Liver (tissue), 8 donors: ENCODE measurements at regions not wholly inside any gene's neighbourhood (a gene's known extent, or its start where the extent isn't known, plus 50 kb on each side); places are given as distances from the start of the nearest gene placed in this dataset.

Experiments used
- DNase-seq: peaks from one replicate; pipeline ENCODE4 v3.0.0-alpha.2; 2017; ENCODE audit warnings: low spot score
- H3K27ac ChIP-seq, 2 donors: one replicate each; pipeline ENCODE4 v1.7.0; 2013; ENCODE audit warnings: inconsistent platforms in 2 of 2, low read length in 2 of 2, control low read depth in 1 of 2, low read depth in 1 of 2, mild to moderate bottlenecking in 1 of 2
- H3K27me3 ChIP-seq, 4 donors: one replicate each; pipeline versions ENCODE4 v1.6.1 to v1.7.0; 2013; ENCODE audit warnings: low read length in 3 of 4, inconsistent platforms in 1 of 4, mild to moderate bottlenecking in 1 of 4, moderate library complexity in 1 of 4; ENCODE audit not compliant: control insufficient read depth in 4 of 4, insufficient read depth in 4 of 4
- H3K36me3 ChIP-seq, 4 donors: one replicate each; pipeline versions ENCODE4 v1.6.1 to v1.7.0; 2013; ENCODE audit warnings: low read length in 3 of 4, mild to moderate bottlenecking in 3 of 4, low read depth in 1 of 4, moderate library complexity in 1 of 4; ENCODE audit not compliant: control insufficient read depth in 4 of 4, insufficient read depth in 3 of 4
- H3K4me1 ChIP-seq, 4 donors: one replicate each; pipeline versions ENCODE4 v1.6.1 to v1.7.0; 2013; ENCODE audit warnings: low read length in 3 of 4, mild to moderate bottlenecking in 3 of 4, moderate library complexity in 1 of 4; ENCODE audit not compliant: control insufficient read depth in 4 of 4, insufficient read depth in 4 of 4
- H3K4me3 ChIP-seq, 3 donors: one replicate each; pipeline versions ENCODE4 v1.6.1 to v1.7.0; 2013; ENCODE audit warnings: low read length in 3 of 3, control low read depth in 1 of 3, low read depth in 1 of 3, mild to moderate bottlenecking in 1 of 3
- H3K9ac ChIP-seq, 2 donors: one replicate each; pipeline ENCODE4 v1.7.0; 2013; ENCODE audit warnings: low read length in 2 of 2, mild to moderate bottlenecking in 2 of 2, moderate library complexity in 2 of 2, control low read depth in 1 of 2, low read depth in 1 of 2
- H3K9me3 ChIP-seq, 4 donors: one replicate each; pipeline versions ENCODE4 v1.6.1 to v1.7.0; 2013; ENCODE audit warnings: low read length in 3 of 4; ENCODE audit not compliant: control insufficient read depth in 4 of 4
- ATF3 ChIP-seq: IDR thresholded peaks from 2 replicates; pipeline ENCODE4 v1.6.1; 2016; ENCODE audit warnings: antibody characterized with exemption
- CTCF ChIP-seq: fragments of 150-350 bp; IDR thresholded peaks from 2 replicates; pipeline ENCODE4 v1.5.1; 2017; ENCODE audit warnings: improper control_type of control experiment, low read depth, low read length; ENCODE audit not compliant: missing input control
- EGR1 ChIP-seq, 2 donors: IDR thresholded peaks; 2 replicates each; pipeline ENCODE4 v1.6.1; 2016 to 2018; ENCODE audit warnings: antibody characterized with exemption in 2 of 2, low read depth in 2 of 2
- FOXA1 ChIP-seq: IDR thresholded peaks from 2 replicates; pipeline ENCODE4 v1.6.1; 2016; ENCODE audit warnings: antibody characterized with exemption
- FOXA2 ChIP-seq: IDR thresholded peaks from 2 replicates; pipeline ENCODE4 v1.6.1; 2016; ENCODE audit warnings: antibody characterized with exemption
- GABPA ChIP-seq, 2 donors: IDR thresholded peaks in 1 of 2; conservative IDR thresholded peaks in 1 of 2; 2 replicates each; pipeline ENCODE4 v1.6.1; 2016; ENCODE audit warnings: antibody characterized with exemption in 2 of 2, mild to moderate bottlenecking in 1 of 2, moderate library complexity in 1 of 2
- HNF4A ChIP-seq, 2 donors: conservative IDR thresholded peaks; 2 replicates each; pipeline ENCODE4 v1.6.1; 2016; ENCODE audit warnings: antibody characterized with exemption in 2 of 2, mild to moderate bottlenecking in 2 of 2
- HNF4G ChIP-seq: IDR thresholded peaks from 2 replicates; pipeline ENCODE4 v1.6.1; 2016; ENCODE audit warnings: antibody characterized with exemption
- JUND ChIP-seq, 2 donors: IDR thresholded peaks; 2 replicates each; pipeline ENCODE4 v1.6.1; 2016; ENCODE audit warnings: antibody characterized with exemption in 2 of 2
- MAX ChIP-seq: IDR thresholded peaks from 2 replicates; pipeline ENCODE4 v1.6.1; 2016; ENCODE audit warnings: antibody characterized with exemption
- NR2F2 ChIP-seq: IDR thresholded peaks from 2 replicates; pipeline ENCODE4 v1.6.1; 2016; ENCODE audit warnings: antibody characterized with exemption
- RAD21 ChIP-seq, 2 donors: IDR thresholded peaks; 2 replicates each; pipeline ENCODE4 v1.6.1; 2016; ENCODE audit warnings: antibody characterized with exemption in 2 of 2, mild to moderate bottlenecking in 2 of 2
- REST ChIP-seq: IDR thresholded peaks from 2 replicates; pipeline ENCODE4 v1.6.1; 2016; ENCODE audit warnings: antibody characterized with exemption, mild to moderate bottlenecking
- TAF1 ChIP-seq: conservative IDR thresholded peaks from 2 replicates; pipeline ENCODE4 v1.6.1; 2016; ENCODE audit warnings: antibody characterized with exemption, mild to moderate bottlenecking
- YY1 ChIP-seq: IDR thresholded peaks from 2 replicates; pipeline ENCODE4 v1.6.1; 2016; ENCODE audit warnings: antibody characterized with exemption, mild to moderate bottlenecking
- ZBTB33 ChIP-seq: IDR thresholded peaks from 2 replicates; pipeline ENCODE4 v1.6.1; 2016; ENCODE audit warnings: antibody characterized with exemption
- WGBS: extraction: QIAGEN DNeasy Blood & Tissue Kit; methylation state at CpG from one replicate; pipeline ENCODE4 v1.1.7; 2013; 5-methylcytosine and 5-hydroxymethylcytosine counted together
- donor health status: healthy.
- donor health status: healthy.
- donor health status: healthy.
- donor health status: healthy.
- donor health status: healthy.

GRCh38 chr18:30081122-30081521 lies 961.4 kb downstream of the DSC3 start:
- no peaks in the 10 kb centered on the region for H3K4me1 ChIP-seq
- H3K36me3 ChIP-seq: no peaks in the 10 kb centered on the region
- no peak overlapping the region for H3K27ac ChIP-seq
- TF ChIP-seq YY1: no peak
- no peak for TF ChIP-seq RAD21 (IDR thresholded peaks at IDR 0.05)
- no peak for TF ChIP-seq HNF4G
- no peak for TF ChIP-seq CTCF
- TF ChIP-seq HNF4A (conservative IDR thresholded peaks at IDR 0.05): no peak
- no peak for TF ChIP-seq FOXA1
- TF ChIP-seq ATF3: no peak
- no peak for TF ChIP-seq REST
- TF ChIP-seq MAX: no peak
- no peak for TF ChIP-seq EGR1 (IDR thresholded peaks at IDR 0.05; ENCODE audit: low read depth in 2 of 2)
- TF ChIP-seq NR2F2: no peak
- no peak for TF ChIP-seq GABPA (IDR thresholded peaks at IDR 0.05 in 1 of 2, conservative IDR thresholded peaks at IDR 0.05 in 1 of 2)
- no peak for DNase-seq
- H3K27me3 ChIP-seq: no peaks in the 10 kb centered on the region
- H3K4me3 ChIP-seq: no peak overlapping the region
- H3K9me3 ChIP-seq: peaks cover 0 to 5% (median 1%) of the 10 kb centered on the region in 4 donors
- no peak overlapping the region for H3K9ac ChIP-seq

- Histone ChIP-seq H3K27ac (no peak overlapping the region), H3K9me3 (peaks cover 0 to 19% (median 4%) of the 10 kb centered on the region in 4 donors), H3K36me3 (no peaks in the 10 kb centered on the region), H3K9ac (no peak overlapping the region), H3K4me3 (no peak overlapping the region), H3K4me1 (no peaks in the 10 kb centered on the region), H3K27me3 (no peaks in the 10 kb centered on the region)
- no peak for DNase-seq
- 52% methylated on average over 5 of the region's 5 CpGs for WGBS
- TF ChIP-seq ZBTB33 (no peak), REST (no peak), TAF1 (no peak), FOXA1 (no peak), NR2F2 (no peak), CTCF (no peak), HNF4A (conservative IDR thresholded peaks at IDR 0.05) (no peak), EGR1 (IDR thresholded peaks at IDR 0.05; ENCODE audit: low read depth in 2 of 2) (no peak), MAX (no peak), JUND (IDR thresholded peaks at IDR 0.05) (no peak), RAD21 (IDR thresholded peaks at IDR 0.05) (no peak), YY1 (no peak), FOXA2 (no peak), HNF4G (no peak)
Measured at GRCh38 chr18:30072609-30073385, 969.7 kb downstream of the DSC3 start.
